Skeletal muscle satellite cell (primary cell): ENCODE measurements at regions not wholly inside any gene's neighbourhood (a gene's known extent, or its start where the extent isn't known, plus 50 kb on each side); places are given as distances from the start of the nearest gene placed in this dataset.
"Not testable (repeated sequence)": the region's sequence is repeated elsewhere in the genome, so short reads cannot be mapped to it uniquely, and the experiment has no call there.

Experiments
- H3K27me3 ChIP-seq: 2 replicates; pipeline ENCODE4 v1.7.0; 2013; ENCODE audit warnings: low read length; ENCODE audit not compliant: control insufficient read depth, insufficient read depth
- H3K36me3 ChIP-seq: 2 replicates; pipeline ENCODE4 v1.7.0; 2013; ENCODE audit warnings: mild to moderate bottlenecking, control low read depth, low read length; ENCODE audit not compliant: insufficient read depth
- H3K4me1 ChIP-seq: 2 replicates; pipeline ENCODE4 v1.7.0; 2013; ENCODE audit warnings: low read length; ENCODE audit not compliant: control insufficient read depth, insufficient read depth
- H3K4me2 ChIP-seq: 2 replicates; pipeline ENCODE4 v1.7.0; 2013; ENCODE audit warnings: mild to moderate bottlenecking, low read length
- H3K4me3 ChIP-seq: 2 replicates; pipeline ENCODE4 v1.7.0; 2013; ENCODE audit warnings: low read length
- H3K9ac ChIP-seq: 2 replicates; pipeline ENCODE4 v1.7.0; 2013; ENCODE audit warnings: mild to moderate bottlenecking, low read depth, low read length, moderate library complexity
- H3K9me3 ChIP-seq: replicated peaks from 2 replicates; pipeline ENCODE4 v1.7.0; 2013; ENCODE audit warnings: mild to moderate bottlenecking, control low read depth, low read length

GRCh38 chrX:45803383-45803921, 602.8 kb upstream of the DIPK2B start:
- Histone ChIP-seq H3K9ac (peak overlapping the region; percentile 80), H3K4me2 (peak overlapping the region; percentile 67), H3K4me1 (peaks cover 77% of the 10 kb centered on the region), H3K36me3 (no peaks in the 10 kb centered on the region), H3K9me3 (no peaks in the 10 kb centered on the region), H3K27me3 (no peaks in the 10 kb centered on the region), H3K4me3 (peak overlapping the region; percentile 50)

DNA sequence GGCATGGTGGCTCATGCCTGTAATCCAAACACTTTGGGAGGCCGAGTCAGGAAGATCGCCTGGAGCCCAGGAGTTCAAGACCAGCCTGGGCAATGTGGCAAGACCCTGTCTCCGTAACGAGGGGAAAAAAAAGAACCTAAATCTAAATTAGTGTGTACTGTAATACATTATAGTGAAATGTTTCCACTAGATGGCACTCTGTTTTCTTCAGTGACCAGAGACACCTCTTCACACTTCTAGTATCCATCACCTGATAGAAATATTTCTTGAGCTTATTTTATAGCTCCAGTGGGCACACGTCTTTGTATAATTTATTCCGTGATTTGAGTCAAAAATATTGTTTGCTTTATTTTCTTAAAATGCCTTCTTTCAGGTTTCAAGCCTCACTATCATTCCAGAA, 600.9 kb upstream of the DIPK2B start:
- Histone ChIP-seq H3K9ac (peak overlapping the region; percentile 80), H3K9me3 (no peaks in the 10 kb centered on the region), H3K36me3 (no peaks in the 10 kb centered on the region), H3K4me3 (peak overlapping the region; percentile 50), H3K4me1 (peaks cover 64% of the 10 kb centered on the region), H3K4me2 (peak overlapping the region; percentile 67), H3K27me3 (no peaks in the 10 kb centered on the region)

DNA sequence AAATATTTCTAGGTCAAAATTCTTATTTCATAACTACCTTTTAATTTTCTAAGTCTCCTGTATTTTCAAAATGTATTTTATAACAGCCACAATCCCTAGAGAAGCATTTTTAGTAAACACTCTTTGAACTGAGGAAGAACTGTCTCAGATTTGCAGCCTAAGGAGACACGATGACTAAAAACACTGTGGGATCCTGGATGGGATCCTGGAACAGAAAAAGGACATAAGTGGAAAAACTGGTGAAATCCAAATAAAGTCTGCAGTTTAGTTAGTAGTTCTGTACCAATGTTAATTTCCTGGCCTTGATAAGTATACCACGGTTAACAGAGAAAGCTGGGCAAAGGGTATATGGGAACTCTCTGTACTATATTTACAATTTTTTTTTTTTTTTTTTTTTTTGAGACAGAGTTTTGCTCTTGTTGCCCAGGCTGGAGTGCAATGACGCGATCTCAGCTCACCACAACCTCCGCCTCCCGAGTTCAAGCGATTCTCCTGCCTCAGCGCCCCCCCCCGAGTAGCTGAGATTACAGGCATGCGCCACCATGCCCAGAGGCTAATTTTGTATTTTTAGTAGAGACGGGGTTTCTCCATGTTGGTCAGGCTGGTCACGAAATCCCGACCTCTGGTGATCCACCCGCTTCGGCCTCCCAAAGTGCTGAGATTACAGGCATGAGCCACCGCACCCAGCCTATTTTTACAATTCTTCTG, 600.2 kb upstream of the DIPK2B start:
- not testable (repeated sequence) for H3K4me3 ChIP-seq, H3K9me3 ChIP-seq, H3K27me3 ChIP-seq, H3K36me3 ChIP-seq
- peaks cover 64% of the 10 kb centered on the region for H3K4me1 ChIP-seq
- H3K4me2 ChIP-seq = peak overlapping the region; percentile 67
- H3K9ac ChIP-seq = peak overlapping the region; percentile 80

DNA sequence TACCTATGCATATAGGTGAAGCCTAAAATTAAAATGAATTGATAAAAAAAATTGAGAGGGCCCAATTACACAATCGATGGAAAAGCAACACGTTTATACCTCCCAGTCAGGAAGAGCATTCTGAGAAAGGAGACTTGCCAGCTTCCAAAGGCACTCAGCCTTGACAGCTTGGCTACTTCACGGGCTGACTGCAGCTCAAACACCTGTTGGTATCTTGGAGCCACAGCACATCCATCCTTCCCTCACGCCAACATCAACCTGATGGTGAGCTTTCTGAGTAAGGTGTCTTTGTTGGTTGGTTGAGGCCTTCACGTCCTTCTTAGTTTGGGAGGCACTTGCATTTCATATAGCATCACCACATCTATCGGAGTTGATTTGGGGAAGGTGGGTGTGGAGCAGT, 598.9 kb upstream of the DIPK2B start:
- H3K4me1 ChIP-seq = peaks cover 68% of the 10 kb centered on the region
- H3K27me3 ChIP-seq = no peaks in the 10 kb centered on the region
- H3K9ac ChIP-seq = peak overlapping the region; percentile 61
- no peaks in the 10 kb centered on the region for H3K36me3 ChIP-seq
- peak overlapping the region; percentile 28 for H3K4me3 ChIP-seq
- no peaks in the 10 kb centered on the region for H3K9me3 ChIP-seq
- H3K4me2 ChIP-seq = peak overlapping the region; percentile 58

DNA sequence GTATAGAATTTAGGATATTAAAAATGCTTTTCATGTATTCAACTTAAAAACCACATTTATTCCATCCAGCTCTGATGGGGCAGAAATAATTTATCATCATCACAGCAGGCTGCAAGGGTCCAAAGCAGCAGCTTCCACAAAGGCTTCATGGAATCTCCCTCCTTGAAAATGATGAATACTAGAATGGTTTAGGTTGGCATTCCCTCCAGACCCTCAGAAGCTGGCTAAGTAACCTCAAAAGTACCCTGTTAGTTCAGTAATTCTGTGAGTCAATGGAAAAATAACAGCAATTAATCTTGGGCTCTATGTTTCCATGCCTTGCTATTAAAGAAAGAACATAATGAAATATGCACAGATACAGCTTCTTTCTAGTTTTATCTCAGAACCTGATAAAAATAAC, 594.9 kb upstream of the DIPK2B start:
- no peaks in the 10 kb centered on the region for H3K27me3 ChIP-seq
- H3K4me3 ChIP-seq = no peak overlapping the region
- peaks cover 7% of the 10 kb centered on the region for H3K9me3 ChIP-seq
- no peak overlapping the region for H3K9ac ChIP-seq
- H3K4me1 ChIP-seq = peaks cover 48% of the 10 kb centered on the region
- no peaks in the 10 kb centered on the region for H3K36me3 ChIP-seq
- no peak overlapping the region for H3K4me2 ChIP-seq

DNA sequence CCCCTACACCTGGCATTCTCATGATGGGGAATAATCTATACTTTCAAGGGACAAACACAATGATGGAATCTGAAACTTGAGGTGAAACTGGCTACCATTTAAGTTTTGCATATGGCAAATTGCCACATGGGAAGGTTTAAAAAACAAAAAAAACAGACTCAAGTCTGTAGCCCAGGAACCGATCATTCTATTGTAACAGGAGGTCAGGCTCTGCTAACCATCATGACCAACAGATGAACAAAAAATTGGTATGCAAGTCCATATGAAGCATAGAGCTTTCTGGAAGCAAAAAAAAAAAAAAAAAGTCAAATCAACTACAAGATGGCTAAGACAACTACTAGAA, 594.3 kb upstream of the DIPK2B start:
- H3K4me2 ChIP-seq = no peak overlapping the region
- H3K9ac ChIP-seq = no peak overlapping the region
- no peaks in the 10 kb centered on the region for H3K27me3 ChIP-seq
- H3K36me3 ChIP-seq = no peaks in the 10 kb centered on the region
- no peak overlapping the region for H3K4me3 ChIP-seq
- H3K4me1 ChIP-seq = peaks cover 53% of the 10 kb centered on the region
- H3K9me3 ChIP-seq = peaks cover 7% of the 10 kb centered on the region

- Histone ChIP-seq H3K27me3 (no peaks in the 10 kb centered on the region), H3K4me2 (no peak overlapping the region), H3K36me3 (no peaks in the 10 kb centered on the region), H3K9me3 (peaks cover 7% of the 10 kb centered on the region), H3K4me1 (peaks cover 53% of the 10 kb centered on the region), H3K9ac (no peak overlapping the region), H3K4me3 (no peak overlapping the region)
These were observed 593.8 kb upstream of the DIPK2B start for GRCh38 chrX:45794323-45794994.

- no peaks in the 10 kb centered on the region for H3K36me3 ChIP-seq
- peak overlapping the region; percentile 71 for H3K4me2 ChIP-seq
- peak overlapping the region; percentile 45 for H3K4me3 ChIP-seq
- peaks cover 42% of the 10 kb centered on the region for H3K4me1 ChIP-seq
- H3K9me3 ChIP-seq = peaks cover 7% of the 10 kb centered on the region
- no peaks in the 10 kb centered on the region for H3K27me3 ChIP-seq
- H3K9ac ChIP-seq = peak overlapping the region; percentile 74
These were observed 588.3 kb upstream of the DIPK2B start for GRCh38 chrX:45788941-45789348.

DNA sequence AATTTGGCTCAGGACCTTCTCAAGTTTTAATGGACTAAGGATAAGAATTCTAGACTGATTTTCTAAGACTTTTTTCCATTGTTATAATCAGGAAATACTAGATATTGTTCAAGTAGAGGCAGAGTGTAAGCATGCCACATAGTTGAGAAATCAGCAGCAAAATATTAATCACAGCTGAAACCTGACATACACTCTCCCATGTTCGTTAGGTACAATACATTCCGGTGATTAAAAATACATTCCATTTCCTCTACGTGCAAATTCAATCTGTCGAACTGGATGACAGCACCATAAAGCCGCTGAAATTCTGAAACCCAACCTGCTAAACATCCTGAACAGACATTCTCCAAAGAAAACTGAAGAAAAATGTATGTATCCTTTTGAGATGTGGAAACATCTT, 587.6 kb upstream of the DIPK2B start:
- H3K4me2 ChIP-seq = peak overlapping the region; percentile 71
- no peaks in the 10 kb centered on the region for H3K36me3 ChIP-seq
- peak overlapping the region; percentile 74 for H3K9ac ChIP-seq
- H3K27me3 ChIP-seq = no peaks in the 10 kb centered on the region
- peaks cover 7% of the 10 kb centered on the region for H3K9me3 ChIP-seq
- peaks cover 38% of the 10 kb centered on the region for H3K4me1 ChIP-seq
- H3K4me3 ChIP-seq = peak overlapping the region; percentile 45

GRCh38 chrX:45784590-45784989, 583.9 kb upstream of the DIPK2B start:
- Histone ChIP-seq H3K9me3 (no peaks in the 10 kb centered on the region), H3K27me3 (no peaks in the 10 kb centered on the region), H3K4me2 (no peak overlapping the region), H3K4me1 (peaks cover 51% of the 10 kb centered on the region), H3K9ac (no peak overlapping the region), H3K4me3 (no peak overlapping the region), H3K36me3 (no peaks in the 10 kb centered on the region)

DNA sequence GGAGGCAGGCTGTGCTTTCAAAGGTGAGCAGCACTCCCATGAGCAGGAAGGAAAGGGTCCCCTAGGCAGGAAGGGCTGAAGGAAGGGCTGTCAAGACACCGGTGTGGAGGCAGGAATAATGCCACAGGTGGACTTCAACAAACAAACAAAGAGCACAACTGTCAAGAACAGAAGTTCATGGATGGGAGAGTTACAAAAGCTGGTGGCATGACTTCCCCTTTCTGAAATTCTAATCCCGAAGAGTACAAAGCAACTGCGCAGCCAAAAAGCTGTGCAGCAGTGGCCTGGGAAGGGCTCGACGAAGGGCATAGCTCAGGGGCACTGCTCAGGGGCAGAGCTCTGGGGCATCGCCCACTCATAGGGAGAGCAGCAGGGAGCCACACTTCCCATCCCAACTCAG, 582.3 kb upstream of the DIPK2B start:
- H3K4me3 ChIP-seq = no peak overlapping the region
- H3K9ac ChIP-seq = no peak overlapping the region
- H3K4me2 ChIP-seq = no peak overlapping the region
- peaks cover 50% of the 10 kb centered on the region for H3K4me1 ChIP-seq
- no peaks in the 10 kb centered on the region for H3K9me3 ChIP-seq
- no peaks in the 10 kb centered on the region for H3K27me3 ChIP-seq
- no peaks in the 10 kb centered on the region for H3K36me3 ChIP-seq
